Fibroblast of lung (primary cell): ENCODE measurements at regions not wholly inside any gene's neighbourhood (a gene's known extent, or its start where the extent isn't known, plus 50 kb on each side); places are given as distances from the start of the nearest gene placed in this dataset.

Source experiments
- DNase-seq, 2 donors: peaks; one replicate each; pipeline versions ENCODE4 v3.0.0 to v3.0.0-alpha.2; 2010; ENCODE audit warnings: low read depth in 2 of 2
- H2AFZ ChIP-seq: 2 replicates; pipeline ENCODE4 v1.5.1; 2012; ENCODE audit warnings: low read length, control low read depth, inconsistent platforms
- H3K27ac ChIP-seq: 2 replicates; pipeline ENCODE4 v1.5.1; 2011; ENCODE audit warnings: low read length, control low read depth; ENCODE audit not compliant: insufficient read depth
- H3K27me3 ChIP-seq: 2 replicates; pipeline ENCODE4 v1.5.1; 2011; ENCODE audit warnings: mild to moderate bottlenecking, low read length; ENCODE audit not compliant: control insufficient read depth, insufficient read depth
- H3K36me3 ChIP-seq: 2 replicates; pipeline ENCODE4 v1.5.1; 2011; ENCODE audit warnings: low read length; ENCODE audit not compliant: control insufficient read depth, insufficient read depth
- H3K4me1 ChIP-seq: 2 replicates; pipeline ENCODE4 v1.5.1; 2011; ENCODE audit warnings: low read length; ENCODE audit not compliant: control insufficient read depth, insufficient read depth; ENCODE audit errors: extremely low read depth
- H3K4me2 ChIP-seq: 2 replicates; pipeline ENCODE4 v1.5.1; 2011; ENCODE audit warnings: low read length, control low read depth; ENCODE audit not compliant: insufficient read depth; ENCODE audit errors: extremely low read depth
- H3K4me3 ChIP-seq, 4 experiments: fragments of 200-600 bp in 1 of 4; sonication (generic) in 1 of 4; replicated peaks in 1 of 4; 2 replicates each; pipeline ENCODE4 v1.5.1; 2011 to 2016; ENCODE audit warnings: low read length in 4 of 4, low read depth in 3 of 4, mild to moderate bottlenecking in 3 of 4, control low read depth in 2 of 4, inconsistent platforms in 1 of 4, mixed read lengths in 1 of 4; ENCODE audit not compliant: insufficient read depth in 1 of 4; ENCODE audit errors: control extremely low read depth in 1 of 4
- H3K79me2 ChIP-seq: 2 replicates; pipeline ENCODE4 v1.5.1; 2012; ENCODE audit warnings: mild to moderate bottlenecking, low read length, inconsistent platforms; ENCODE audit not compliant: control insufficient read depth, insufficient read depth
- H3K9ac ChIP-seq: 2 replicates; pipeline ENCODE4 v1.5.1; 2011; ENCODE audit warnings: mild to moderate bottlenecking, low read length, control low read depth; ENCODE audit not compliant: insufficient read depth
- H3K9me3 ChIP-seq: 2 replicates; pipeline ENCODE4 v1.5.1; 2012; ENCODE audit warnings: low read depth, low read length; ENCODE audit not compliant: control insufficient read depth, insufficient read depth
- H4K20me1 ChIP-seq: 2 replicates; pipeline ENCODE4 v1.5.1; 2011; ENCODE audit warnings: low read length; ENCODE audit not compliant: control insufficient read depth, insufficient read depth; ENCODE audit errors: extremely low read depth
- EZH2 ChIP-seq: IDR thresholded peaks from 2 replicates; pipeline ENCODE4 v1.5.1; 2012; ENCODE audit warnings: low read length, control low read depth, mild to moderate bottlenecking; ENCODE audit errors: missing control alignments
- TF ChIP-seq, protein P1 (sequence below), 2 donors: IDR thresholded peaks in 1 of 2; conservative IDR thresholded peaks in 1 of 2; 1 replicate in 1 of 2; 2 replicates in 1 of 2; pipeline ENCODE4 v1.5.1; 2011 to 2012; ENCODE audit warnings: low read length in 2 of 2, control low read depth in 1 of 2, inconsistent platforms in 1 of 2, low read depth in 1 of 2, mild to moderate bottlenecking in 1 of 2

DNA sequence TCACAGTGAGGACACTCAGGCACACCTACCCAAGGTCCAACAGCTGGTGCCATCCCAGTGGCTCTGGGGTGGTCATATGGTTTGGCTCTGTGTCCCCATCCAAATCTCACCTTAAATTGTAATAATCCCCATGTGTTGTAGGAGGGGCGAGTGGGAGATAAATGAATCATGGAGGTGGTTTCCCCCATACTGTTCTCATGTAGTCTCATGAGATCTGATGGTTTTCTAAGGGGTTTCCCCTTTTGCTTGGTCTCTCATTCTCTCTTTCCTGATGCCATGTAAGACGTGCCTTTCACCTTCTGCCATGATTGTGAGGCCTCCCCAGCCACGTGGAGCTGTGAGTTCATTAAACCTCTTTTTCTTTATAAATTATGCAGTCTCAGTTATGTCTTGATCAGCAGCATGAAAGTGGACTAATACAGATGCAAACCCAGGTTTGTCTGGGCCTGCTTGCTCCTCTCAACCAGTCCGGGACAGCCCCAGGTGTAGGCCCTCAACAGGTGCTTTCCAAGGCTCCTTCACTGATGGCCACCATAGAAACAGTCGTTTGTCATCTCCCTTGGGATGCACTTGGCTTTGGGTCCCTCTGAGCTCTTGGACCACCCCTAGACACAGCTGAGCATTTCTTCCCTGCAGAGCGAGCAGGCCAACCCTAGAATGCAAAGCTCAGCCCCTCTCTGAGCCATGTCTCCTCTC lies 101.3 kb upstream of the CTBP2 start:
- H3K9me3 ChIP-seq: no peaks in the 10 kb centered on the region
- H3K4me3 ChIP-seq: no peak overlapping the region
- H3K27ac ChIP-seq: no peak overlapping the region
- no peaks in the 10 kb centered on the region for H3K27me3 ChIP-seq
- no peaks in the 10 kb centered on the region for H3K79me2 ChIP-seq
- no peaks in the 10 kb centered on the region for H3K4me1 ChIP-seq
- no peak overlapping the region for H3K4me2 ChIP-seq
- H2AFZ ChIP-seq: no peak overlapping the region
- H4K20me1 ChIP-seq: no peaks in the 10 kb centered on the region
- H3K9ac ChIP-seq: no peak overlapping the region
- DNase-seq: no peak
- H3K36me3 ChIP-seq: no peaks in the 10 kb centered on the region
- TF ChIP-seq EZH2: no peak
- TF ChIP-seq, protein P1, sequence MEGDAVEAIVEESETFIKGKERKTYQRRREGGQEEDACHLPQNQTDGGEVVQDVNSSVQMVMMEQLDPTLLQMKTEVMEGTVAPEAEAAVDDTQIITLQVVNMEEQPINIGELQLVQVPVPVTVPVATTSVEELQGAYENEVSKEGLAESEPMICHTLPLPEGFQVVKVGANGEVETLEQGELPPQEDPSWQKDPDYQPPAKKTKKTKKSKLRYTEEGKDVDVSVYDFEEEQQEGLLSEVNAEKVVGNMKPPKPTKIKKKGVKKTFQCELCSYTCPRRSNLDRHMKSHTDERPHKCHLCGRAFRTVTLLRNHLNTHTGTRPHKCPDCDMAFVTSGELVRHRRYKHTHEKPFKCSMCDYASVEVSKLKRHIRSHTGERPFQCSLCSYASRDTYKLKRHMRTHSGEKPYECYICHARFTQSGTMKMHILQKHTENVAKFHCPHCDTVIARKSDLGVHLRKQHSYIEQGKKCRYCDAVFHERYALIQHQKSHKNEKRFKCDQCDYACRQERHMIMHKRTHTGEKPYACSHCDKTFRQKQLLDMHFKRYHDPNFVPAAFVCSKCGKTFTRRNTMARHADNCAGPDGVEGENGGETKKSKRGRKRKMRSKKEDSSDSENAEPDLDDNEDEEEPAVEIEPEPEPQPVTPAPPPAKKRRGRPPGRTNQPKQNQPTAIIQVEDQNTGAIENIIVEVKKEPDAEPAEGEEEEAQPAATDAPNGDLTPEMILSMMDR (conservative IDR thresholded peaks at IDR 0.05 in 1 of 2, IDR thresholded peaks at IDR 0.05 in 1 of 2; ENCODE audit: low read depth in 1 of 2, low read length in 2 of 2): no peak

DNA sequence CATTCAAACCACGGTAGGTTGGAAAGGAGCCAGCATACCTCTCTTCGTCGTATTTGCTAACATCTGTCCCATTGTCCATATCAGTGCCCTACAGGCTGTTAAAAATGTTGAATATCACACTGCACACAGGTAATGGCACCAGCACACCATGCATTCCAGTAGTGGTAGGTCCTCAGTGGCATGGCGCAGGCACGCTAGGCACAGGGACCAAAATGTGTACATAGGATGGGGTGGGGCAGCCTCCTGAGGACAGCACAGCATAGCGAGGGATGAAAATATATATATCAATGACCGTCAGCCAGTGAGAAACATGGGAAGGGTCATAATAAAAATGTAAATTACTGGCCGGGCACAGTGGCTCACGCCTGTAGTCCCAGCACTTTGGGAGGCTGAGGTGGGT lies 99.9 kb upstream of the CTBP2 start:
- no peak overlapping the region for H2AFZ ChIP-seq
- H3K4me1 ChIP-seq: no peaks in the 10 kb centered on the region
- H3K36me3 ChIP-seq: no peaks in the 10 kb centered on the region
- H3K9ac ChIP-seq: no peak overlapping the region
- no peaks in the 10 kb centered on the region for H4K20me1 ChIP-seq
- DNase-seq: no peak
- no peak overlapping the region for H3K27ac ChIP-seq
- no peaks in the 10 kb centered on the region for H3K9me3 ChIP-seq
- no peak overlapping the region for H3K4me2 ChIP-seq
- H3K4me3 ChIP-seq: no peak overlapping the region
- H3K27me3 ChIP-seq: no peaks in the 10 kb centered on the region
- TF ChIP-seq, protein P1 (conservative IDR thresholded peaks at IDR 0.05 in 1 of 2, IDR thresholded peaks at IDR 0.05 in 1 of 2; ENCODE audit: low read depth in 1 of 2, low read length in 2 of 2): no peak
- no peak for TF ChIP-seq EZH2
- H3K79me2 ChIP-seq: no peaks in the 10 kb centered on the region

DNA sequence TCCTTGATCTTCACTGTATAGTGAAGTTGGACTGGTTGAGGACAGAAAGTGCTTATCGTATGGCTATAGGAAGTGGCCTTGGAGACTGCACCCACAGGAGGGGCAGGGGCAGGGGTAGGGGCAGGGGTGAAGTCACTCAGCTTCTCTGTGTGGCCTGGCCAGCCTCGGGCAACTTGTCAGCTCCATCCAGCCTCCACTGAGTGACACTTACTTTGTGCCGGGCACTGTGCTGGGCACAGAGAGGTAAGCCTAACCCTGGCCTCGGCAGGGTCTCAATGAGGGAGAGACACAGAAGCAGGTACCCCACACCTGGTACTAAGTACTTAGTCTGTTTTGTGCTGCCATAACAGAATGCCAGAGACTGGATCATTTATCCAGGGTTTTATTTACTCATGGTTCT lies 99.3 kb upstream of the CTBP2 start:
- no peak overlapping the region for H3K4me3 ChIP-seq
- no peaks in the 10 kb centered on the region for H3K4me1 ChIP-seq
- no peak overlapping the region for H3K27ac ChIP-seq
- no peak overlapping the region for H2AFZ ChIP-seq
- no peak for DNase-seq
- no peak overlapping the region for H3K4me2 ChIP-seq
- H3K9ac ChIP-seq: no peak overlapping the region
- no peaks in the 10 kb centered on the region for H3K9me3 ChIP-seq
- no peaks in the 10 kb centered on the region for H3K36me3 ChIP-seq
- TF ChIP-seq, protein P1 (conservative IDR thresholded peaks at IDR 0.05 in 1 of 2, IDR thresholded peaks at IDR 0.05 in 1 of 2; ENCODE audit: low read depth in 1 of 2, low read length in 2 of 2): no peak
- no peak for TF ChIP-seq EZH2
- no peaks in the 10 kb centered on the region for H4K20me1 ChIP-seq
- H3K27me3 ChIP-seq: no peaks in the 10 kb centered on the region
- H3K79me2 ChIP-seq: no peaks in the 10 kb centered on the region
